ENCODE measurements at regions not wholly inside any gene's neighbourhood (a gene's known extent, or its start where the extent isn't known, plus 50 kb on each side); places are given as distances from the start of the nearest gene placed in this dataset.

DNA sequence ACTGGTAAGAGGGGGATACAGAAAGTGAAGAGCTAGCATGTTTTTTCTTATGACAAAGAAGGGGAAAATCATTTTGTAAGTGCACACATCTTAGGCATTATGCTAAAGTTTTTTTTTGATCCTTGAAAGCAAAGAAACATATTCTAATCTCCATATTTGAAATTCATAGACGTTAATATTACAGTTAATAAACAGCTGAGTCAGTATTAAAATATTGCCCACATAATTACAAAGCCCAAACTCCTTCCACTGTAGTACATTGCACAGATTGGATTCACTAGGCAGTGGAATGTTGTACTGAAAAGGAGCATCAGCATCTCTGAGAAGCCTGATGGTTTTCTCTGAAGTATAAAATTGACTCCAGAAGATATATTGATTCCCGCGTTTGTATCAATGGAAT lies 122.6 kb downstream of the ISOC1 start:
- no peak overlapping the region for H3K27ac ChIP-seq
- POLR2A ChIA-PET (ENCODE audit: unreplicated experiment): no interaction called here
- no peaks in the 10 kb centered on the region for H3K9me3 ChIP-seq (ENCODE audit: insufficient read depth, low read depth)
- TF ChIP-seq, protein P1, sequence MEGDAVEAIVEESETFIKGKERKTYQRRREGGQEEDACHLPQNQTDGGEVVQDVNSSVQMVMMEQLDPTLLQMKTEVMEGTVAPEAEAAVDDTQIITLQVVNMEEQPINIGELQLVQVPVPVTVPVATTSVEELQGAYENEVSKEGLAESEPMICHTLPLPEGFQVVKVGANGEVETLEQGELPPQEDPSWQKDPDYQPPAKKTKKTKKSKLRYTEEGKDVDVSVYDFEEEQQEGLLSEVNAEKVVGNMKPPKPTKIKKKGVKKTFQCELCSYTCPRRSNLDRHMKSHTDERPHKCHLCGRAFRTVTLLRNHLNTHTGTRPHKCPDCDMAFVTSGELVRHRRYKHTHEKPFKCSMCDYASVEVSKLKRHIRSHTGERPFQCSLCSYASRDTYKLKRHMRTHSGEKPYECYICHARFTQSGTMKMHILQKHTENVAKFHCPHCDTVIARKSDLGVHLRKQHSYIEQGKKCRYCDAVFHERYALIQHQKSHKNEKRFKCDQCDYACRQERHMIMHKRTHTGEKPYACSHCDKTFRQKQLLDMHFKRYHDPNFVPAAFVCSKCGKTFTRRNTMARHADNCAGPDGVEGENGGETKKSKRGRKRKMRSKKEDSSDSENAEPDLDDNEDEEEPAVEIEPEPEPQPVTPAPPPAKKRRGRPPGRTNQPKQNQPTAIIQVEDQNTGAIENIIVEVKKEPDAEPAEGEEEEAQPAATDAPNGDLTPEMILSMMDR (conservative IDR thresholded peaks at IDR 0.05): no peak
- no peak for TF ChIP-seq EZH2 (IDR thresholded peaks at IDR 0.05; ENCODE audit: low read depth)
- DNase-seq: no peak
- H3K36me3 ChIP-seq (ENCODE audit: low read depth): no peaks in the 10 kb centered on the region
- no peaks in the 10 kb centered on the region for H3K27me3 ChIP-seq (ENCODE audit: insufficient read depth, low read depth)
- BruUV-seq (replicated peaks): no TSS peak
- H3K9me2 ChIP-seq (ENCODE audit: insufficient read depth): no peaks in the 10 kb centered on the region
- no peak overlapping the region for H2AFZ ChIP-seq
- no peaks in the 10 kb centered on the region for H3K79me2 ChIP-seq (ENCODE audit: low read depth)
- H3K4me1 ChIP-seq (replicated peaks; ENCODE audit: insufficient read depth): no peaks in the 10 kb centered on the region
- no peak overlapping the region for H3K4me3 ChIP-seq
- intact Hi-C loops (cut with micrococcal nuclease; ENCODE audit: unreplicated experiment): no loop called here
- no peaks in the 10 kb centered on the region for H3F3A ChIP-seq (ENCODE audit: insufficient read depth, low read depth)
- H4K20me1 ChIP-seq (ENCODE audit: insufficient read depth): no peaks in the 10 kb centered on the region
- CTCF ChIA-PET: no interaction called here
- H3K4me2 ChIP-seq: no peak overlapping the region

DNA sequence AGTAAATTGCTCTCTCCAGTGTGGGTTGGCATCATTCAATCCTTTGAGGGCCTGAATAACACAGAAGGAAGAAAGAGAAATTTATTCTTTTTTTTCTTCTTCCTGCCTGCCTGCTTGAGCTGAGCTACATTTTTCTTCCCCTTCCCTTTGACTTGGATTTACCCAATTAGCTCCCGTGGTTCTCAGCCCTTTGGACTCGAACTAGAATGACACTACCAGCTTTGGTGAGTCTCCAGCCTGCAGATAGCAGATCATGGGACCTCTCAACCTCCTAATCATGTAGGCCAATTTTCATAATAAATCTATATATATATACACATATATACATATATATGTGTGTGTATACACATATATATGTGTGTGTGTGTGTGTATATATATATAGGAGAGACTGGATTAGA lies 128.6 kb downstream of the ISOC1 start:
- H3K27me3 ChIP-seq (ENCODE audit: insufficient read depth, low read depth): no peaks in the 10 kb centered on the region
- BruUV-seq (replicated peaks): no TSS peak
- H3F3A ChIP-seq (ENCODE audit: insufficient read depth, low read depth): no peaks in the 10 kb centered on the region
- no peak overlapping the region for H3K4me3 ChIP-seq
- DNase-seq: no peak
- intact Hi-C loops (cut with micrococcal nuclease; ENCODE audit: unreplicated experiment): no loop called here
- H3K4me2 ChIP-seq: no peak overlapping the region
- H3K9me3 ChIP-seq (ENCODE audit: insufficient read depth, low read depth): no peaks in the 10 kb centered on the region
- no peak overlapping the region for H2AFZ ChIP-seq
- H3K79me2 ChIP-seq (ENCODE audit: low read depth): no peaks in the 10 kb centered on the region
- no peaks in the 10 kb centered on the region for H4K20me1 ChIP-seq (ENCODE audit: insufficient read depth)
- H3K4me1 ChIP-seq (replicated peaks; ENCODE audit: insufficient read depth): no peaks in the 10 kb centered on the region
- no peaks in the 10 kb centered on the region for H3K9me2 ChIP-seq (ENCODE audit: insufficient read depth)
- ChIA-PET CTCF (no interaction called here), POLR2A (ENCODE audit: unreplicated experiment) (no interaction called here)
- TF ChIP-seq, protein P1 (conservative IDR thresholded peaks at IDR 0.05): no peak
- TF ChIP-seq EZH2 (IDR thresholded peaks at IDR 0.05; ENCODE audit: low read depth): no peak
- no peak overlapping the region for H3K27ac ChIP-seq
- no peaks in the 10 kb centered on the region for H3K36me3 ChIP-seq (ENCODE audit: low read depth)

DNA sequence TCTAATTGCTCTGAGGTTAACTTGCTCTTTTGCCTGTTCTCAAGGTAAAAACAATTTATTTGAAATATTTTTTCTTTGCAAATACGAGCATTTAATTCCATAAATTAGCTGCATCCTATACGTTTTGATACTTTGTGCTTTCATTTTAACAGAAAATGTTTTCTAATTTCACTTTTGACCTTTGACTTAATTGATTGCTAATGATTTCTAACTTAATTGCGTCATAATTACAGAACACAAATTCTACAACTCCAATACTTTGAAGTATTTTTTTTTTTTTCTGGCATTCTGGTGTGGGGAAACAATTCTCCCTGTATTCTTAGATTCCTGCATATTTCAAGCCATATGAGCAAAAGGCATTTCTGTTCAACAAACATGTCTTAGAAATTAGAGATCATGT lies 134.0 kb downstream of the ISOC1 start:
- Histone ChIP-seq H3K27me3 (ENCODE audit: insufficient read depth, low read depth) (no peaks in the 10 kb centered on the region), H3K27ac (no peak overlapping the region), H3K79me2 (ENCODE audit: low read depth) (no peaks in the 10 kb centered on the region), H3F3A (ENCODE audit: insufficient read depth, low read depth) (no peaks in the 10 kb centered on the region), H2AFZ (no peak overlapping the region), H3K4me2 (no peak overlapping the region), H3K4me3 (no peak overlapping the region), H4K20me1 (ENCODE audit: insufficient read depth) (no peaks in the 10 kb centered on the region), H3K9me3 (ENCODE audit: insufficient read depth, low read depth) (no peaks in the 10 kb centered on the region), H3K4me1 (replicated peaks; ENCODE audit: insufficient read depth) (no peaks in the 10 kb centered on the region), H3K36me3 (ENCODE audit: low read depth) (no peaks in the 10 kb centered on the region), H3K9me2 (ENCODE audit: insufficient read depth) (no peaks in the 10 kb centered on the region)
- BruUV-seq (replicated peaks): no TSS peak
- no peak for DNase-seq
- ChIA-PET CTCF (no interaction called here), POLR2A (ENCODE audit: unreplicated experiment) (no interaction called here)
- intact Hi-C loops (cut with micrococcal nuclease; ENCODE audit: unreplicated experiment): no loop called here
- TF ChIP-seq, protein P1 (conservative IDR thresholded peaks at IDR 0.05): no peak
- TF ChIP-seq EZH2 (IDR thresholded peaks at IDR 0.05; ENCODE audit: low read depth): no peak

Data from PC-9 (cell line).